ENCODE measurements at regions not wholly inside any gene's neighbourhood (a gene's known extent, or its start where the extent isn't known, plus 50 kb on each side); places are given as distances from the start of the nearest gene placed in this dataset.

DNA sequence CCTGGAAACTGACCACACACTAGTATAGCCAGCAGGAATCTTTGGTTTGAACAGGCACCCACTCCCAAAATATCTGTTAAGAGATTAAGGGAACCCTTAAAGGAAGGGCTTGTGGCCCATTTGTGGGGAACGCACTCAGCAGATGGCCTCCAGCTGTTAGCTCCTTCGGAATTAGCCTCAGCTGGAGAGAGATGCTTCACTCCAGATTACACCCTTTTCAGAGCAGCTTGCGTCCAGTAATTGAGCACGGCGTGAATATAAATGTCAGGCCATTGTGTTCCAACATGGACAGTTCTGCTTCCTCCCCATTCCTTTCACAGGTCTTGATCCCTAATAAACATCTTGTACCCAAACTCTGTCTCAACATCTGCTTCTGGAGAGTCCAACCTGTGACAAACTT lies 397.8 kb downstream of the SEC23A start:
- Histone ChIP-seq H3K4me3 (ENCODE audit: insufficient read depth, low read depth, low read length) (no peak overlapping the region), H2AK9ac (replicated peaks; ENCODE audit: low read depth, low read length, poor library complexity) (no peak overlapping the region), H2BK15ac (ENCODE audit: low read depth, low read length) (no peak overlapping the region), H2BK5ac (ENCODE audit: low read depth, low read length, poor library complexity, severe bottlenecking) (no peak overlapping the region), H2AK5ac (ENCODE audit: low read depth, low read length) (no peak overlapping the region), H3K4me2 (ENCODE audit: low read depth, low read length) (no peak overlapping the region), H3K4me1 (ENCODE audit: control insufficient read depth, insufficient read depth, low read length) (no peaks in the 10 kb centered on the region), H3K27ac (ENCODE audit: insufficient read depth, low read length) (no peak overlapping the region), H3K9me1 (ENCODE audit: insufficient read depth, low read length) (no peaks in the 10 kb centered on the region), H3K14ac (replicated peaks; ENCODE audit: low read depth, low read length) (no peak overlapping the region), H4K8ac (ENCODE audit: low read depth in 2 of 2, low read length in 2 of 2) (no peak overlapping the region), H2BK120ac (ENCODE audit: low read depth, low read length) (no peak overlapping the region), H3K4ac (ENCODE audit: low read depth, low read length) (no peak overlapping the region), H3K56ac (ENCODE audit: extremely low read depth, insufficient read depth, low read length) (no peak overlapping the region), H3K18ac (ENCODE audit: low read depth, low read length) (no peak overlapping the region), H4K5ac (ENCODE audit: low read depth, low read length) (no peak overlapping the region), H4K91ac (ENCODE audit: insufficient read depth, low read depth, low read length) (no peak overlapping the region), H4K20me1 (ENCODE audit: insufficient read depth, low read length) (no peaks in the 10 kb centered on the region), H3K36me3 (ENCODE audit: control insufficient read depth, insufficient read depth, low read length) (no peaks in the 10 kb centered on the region), H3K9ac (ENCODE audit: low read depth, low read length) (no peak overlapping the region), H3K27me3 (ENCODE audit: control insufficient read depth, insufficient read depth, low read length) (no peaks in the 10 kb centered on the region), H2AFZ (replicated peaks; ENCODE audit: low read length, poor library complexity) (no peak overlapping the region), H2BK20ac (ENCODE audit: low read depth, low read length) (no peak overlapping the region), H3K23ac (ENCODE audit: low read depth, low read length) (no peak overlapping the region), H3K79me1 (ENCODE audit: low read depth in 1 of 2, low read length in 2 of 2) (no peaks in the 10 kb centered on the region), H3K9me3 (ENCODE audit: control insufficient read depth, insufficient read depth, low read length) (no peaks in the 10 kb centered on the region)
- dilution Hi-C loops (cut with HindIII; ENCODE audit: low sequenced_read_pairs, unreplicated experiment) (no loop called here), in situ Hi-C loops (cut with MboI; ENCODE audit: low sequenced_read_pairs) (no loop called here), intact Hi-C loops (cut with micrococcal nuclease) (no loop called here)
- TF ChIP-seq CHD1 (IDR thresholded peaks at IDR 0.05; ENCODE audit: low read depth, low read length) (no peak), FOS (IDR thresholded peaks at IDR 0.05; ENCODE audit: low read depth, low read length) (no peak), MAZ (IDR thresholded peaks at IDR 0.05; ENCODE audit: borderline replicate concordance, low read depth, low read length) (no peak), POLR2A (IDR thresholded peaks at IDR 0.05; ENCODE audit: low read depth, low read length) (no peak), CEBPB (IDR thresholded peaks at IDR 0.05; ENCODE audit: low read depth, low read length) (no peak), RAD21 (IDR thresholded peaks at IDR 0.05; ENCODE audit: low read length) (no peak), SMC3 (IDR thresholded peaks at IDR 0.05; ENCODE audit: low read depth, low read length) (no peak), MXI1 (IDR thresholded peaks at IDR 0.05; ENCODE audit: borderline replicate concordance, low read depth, low read length) (no peak), RFX5 (IDR thresholded peaks at IDR 0.05; ENCODE audit: low read depth, low read length) (no peak), BHLHE40 (IDR thresholded peaks at IDR 0.05; ENCODE audit: low read depth, low read length) (no peak), RCOR1 (IDR thresholded peaks at IDR 0.05; ENCODE audit: insufficient replicate concordance, low read length) (no peak), NFE2L2 (IDR thresholded peaks at IDR 0.05; ENCODE audit: low read depth, low read length) (no peak), MAFK (IDR thresholded peaks at IDR 0.05; ENCODE audit: low read depth, low read length) (no peak)
- TF ChIP-seq, protein P1, sequence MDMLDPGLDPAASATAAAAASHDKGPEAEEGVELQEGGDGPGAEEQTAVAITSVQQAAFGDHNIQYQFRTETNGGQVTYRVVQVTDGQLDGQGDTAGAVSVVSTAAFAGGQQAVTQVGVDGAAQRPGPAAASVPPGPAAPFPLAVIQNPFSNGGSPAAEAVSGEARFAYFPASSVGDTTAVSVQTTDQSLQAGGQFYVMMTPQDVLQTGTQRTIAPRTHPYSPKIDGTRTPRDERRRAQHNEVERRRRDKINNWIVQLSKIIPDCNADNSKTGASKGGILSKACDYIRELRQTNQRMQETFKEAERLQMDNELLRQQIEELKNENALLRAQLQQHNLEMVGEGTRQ (IDR thresholded peaks at IDR 0.05; ENCODE audit: low read depth, low read length): no peak
- TF ChIP-seq, protein P2, sequence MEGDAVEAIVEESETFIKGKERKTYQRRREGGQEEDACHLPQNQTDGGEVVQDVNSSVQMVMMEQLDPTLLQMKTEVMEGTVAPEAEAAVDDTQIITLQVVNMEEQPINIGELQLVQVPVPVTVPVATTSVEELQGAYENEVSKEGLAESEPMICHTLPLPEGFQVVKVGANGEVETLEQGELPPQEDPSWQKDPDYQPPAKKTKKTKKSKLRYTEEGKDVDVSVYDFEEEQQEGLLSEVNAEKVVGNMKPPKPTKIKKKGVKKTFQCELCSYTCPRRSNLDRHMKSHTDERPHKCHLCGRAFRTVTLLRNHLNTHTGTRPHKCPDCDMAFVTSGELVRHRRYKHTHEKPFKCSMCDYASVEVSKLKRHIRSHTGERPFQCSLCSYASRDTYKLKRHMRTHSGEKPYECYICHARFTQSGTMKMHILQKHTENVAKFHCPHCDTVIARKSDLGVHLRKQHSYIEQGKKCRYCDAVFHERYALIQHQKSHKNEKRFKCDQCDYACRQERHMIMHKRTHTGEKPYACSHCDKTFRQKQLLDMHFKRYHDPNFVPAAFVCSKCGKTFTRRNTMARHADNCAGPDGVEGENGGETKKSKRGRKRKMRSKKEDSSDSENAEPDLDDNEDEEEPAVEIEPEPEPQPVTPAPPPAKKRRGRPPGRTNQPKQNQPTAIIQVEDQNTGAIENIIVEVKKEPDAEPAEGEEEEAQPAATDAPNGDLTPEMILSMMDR (conservative IDR thresholded peaks at IDR 0.05; ENCODE audit: low read depth, low read length): no peak
- TF ChIP-seq, protein P3, sequence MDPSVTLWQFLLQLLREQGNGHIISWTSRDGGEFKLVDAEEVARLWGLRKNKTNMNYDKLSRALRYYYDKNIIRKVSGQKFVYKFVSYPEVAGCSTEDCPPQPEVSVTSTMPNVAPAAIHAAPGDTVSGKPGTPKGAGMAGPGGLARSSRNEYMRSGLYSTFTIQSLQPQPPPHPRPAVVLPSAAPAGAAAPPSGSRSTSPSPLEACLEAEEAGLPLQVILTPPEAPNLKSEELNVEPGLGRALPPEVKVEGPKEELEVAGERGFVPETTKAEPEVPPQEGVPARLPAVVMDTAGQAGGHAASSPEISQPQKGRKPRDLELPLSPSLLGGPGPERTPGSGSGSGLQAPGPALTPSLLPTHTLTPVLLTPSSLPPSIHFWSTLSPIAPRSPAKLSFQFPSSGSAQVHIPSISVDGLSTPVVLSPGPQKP (IDR thresholded peaks at IDR 0.05; ENCODE audit: borderline replicate concordance, low read depth, low read length): no peak
- ATAC-seq (ENCODE audit: low read depth): no peak
- no peak for DNase-seq
- WGBS, 2 experiments (ENCODE audit: extremely low coverage in 2 of 2, insufficient read length in 1 of 2): 59% methylated on average over 5 of the region's 5 CpGs; no CpG with 5 or more reads in 1 of the 2 experiments
- BruUV-seq (replicated peaks): no TSS peak
- ChIA-PET CTCF (interaction anchor here (0.6 kb wide), 1 partner anchor 9 kb away, joined by 5 read pairs; no protein-coding TSS in a partner anchor), POLR2A (ENCODE audit: unreplicated experiment) (no interaction called here)
